MM.1S (cell line): ENCODE measurements at regions not wholly inside any gene's neighbourhood (a gene's known extent, or its start where the extent isn't known, plus 50 kb on each side); places are given as distances from the start of the nearest gene placed in this dataset.

Experiments
- DNase-seq: peaks from one replicate; pipeline ENCODE4 v3.0.0-alpha.2; 2015
- H2AFZ ChIP-seq: fragments of 300-600 bp; sonication (generic); 2 replicates; pipeline ENCODE4 v1.6.0; 2016; ENCODE audit warnings: antibody characterized with exemption, low read length
- H3F3A ChIP-seq: fragments of 300-600 bp; sonication (generic); 2 replicates; pipeline ENCODE4 v1.6.1; 2016; ENCODE audit warnings: mild to moderate bottlenecking, antibody characterized with exemption, low read length, moderate library complexity, mixed read lengths; ENCODE audit not compliant: insufficient read depth
- H3K27ac ChIP-seq: fragments of 300-600 bp; sonication (generic); 2 replicates; pipeline ENCODE4 v1.5.1; 2016; ENCODE audit warnings: mild to moderate bottlenecking, low read length
- H3K27me3 ChIP-seq: fragments of 300-600 bp; sonication (generic); replicated peaks from 2 replicates; pipeline ENCODE4 v1.6.0; 2016; ENCODE audit warnings: low read length; ENCODE audit not compliant: insufficient read depth
- H3K36me3 ChIP-seq: fragments of 300-600 bp; sonication (generic); replicated peaks from 2 replicates; pipeline ENCODE4 v1.6.1; 2016; ENCODE audit warnings: mild to moderate bottlenecking, low read length, mixed read lengths; ENCODE audit not compliant: insufficient read depth
- H3K4me1 ChIP-seq: fragments of 300-600 bp; sonication (generic); 2 replicates; pipeline ENCODE4 v1.6.1; 2016; ENCODE audit warnings: low read length, mixed read lengths
- H3K4me2 ChIP-seq: fragments of 300-600 bp; sonication (generic); 2 replicates; pipeline ENCODE4 v1.6.0; 2016; ENCODE audit warnings: low read depth, low read length
- H3K4me3 ChIP-seq: fragments of 300-600 bp; sonication (generic); 2 replicates; pipeline ENCODE4 v1.5.1; 2016; ENCODE audit warnings: low read length, mixed read lengths
- H3K79me2 ChIP-seq: fragments of 300-600 bp; sonication (generic); 2 replicates; pipeline ENCODE4 v1.6.1; 2016; ENCODE audit warnings: mixed run types, low read length, mixed read lengths
- H3K9ac ChIP-seq: fragments of 300-600 bp; sonication (generic); 2 replicates; pipeline ENCODE4 v1.6.1; 2016; ENCODE audit warnings: low read length, mixed read lengths
- H3K9me2 ChIP-seq: fragments of 300-600 bp; sonication (generic); replicated peaks from 2 replicates; pipeline ENCODE4 v1.6.1; 2016; ENCODE audit warnings: mild to moderate bottlenecking, low read length, mixed read lengths; ENCODE audit not compliant: insufficient read depth
- H3K9me3 ChIP-seq: fragments of 300-600 bp; sonication (generic); replicated peaks from 2 replicates; pipeline ENCODE4 v1.6.1; 2016; ENCODE audit warnings: mild to moderate bottlenecking, low read length, mixed read lengths; ENCODE audit not compliant: insufficient read depth
- H4K20me1 ChIP-seq: fragments of 300-600 bp; sonication (generic); 2 replicates; pipeline ENCODE4 v1.6.1; 2016; ENCODE audit warnings: mild to moderate bottlenecking, low read length, moderate library complexity, mixed read lengths; ENCODE audit not compliant: insufficient read depth
- EZH2 ChIP-seq: fragments of 300-600 bp; sonication (generic); optimal IDR thresholded peaks from 2 replicates; pipeline ENCODE3; 2017; ENCODE audit warnings: low read depth, mild to moderate bottlenecking, antibody characterized with exemption, low read length, mixed read lengths
- EZH2phosphoT487 ChIP-seq: fragments of 300-600 bp; sonication (generic); IDR thresholded peaks from 2 replicates; pipeline ENCODE4 v1.6.1; 2018; ENCODE audit warnings: antibody characterized with exemption, low read length
- TF ChIP-seq, protein P1 (sequence below): fragments of 300-600 bp; sonication (generic); IDR thresholded peaks from 2 replicates; pipeline ENCODE4 v1.5.1; 2016; ENCODE audit warnings: antibody characterized with exemption, low read length, mixed read lengths

DNA sequence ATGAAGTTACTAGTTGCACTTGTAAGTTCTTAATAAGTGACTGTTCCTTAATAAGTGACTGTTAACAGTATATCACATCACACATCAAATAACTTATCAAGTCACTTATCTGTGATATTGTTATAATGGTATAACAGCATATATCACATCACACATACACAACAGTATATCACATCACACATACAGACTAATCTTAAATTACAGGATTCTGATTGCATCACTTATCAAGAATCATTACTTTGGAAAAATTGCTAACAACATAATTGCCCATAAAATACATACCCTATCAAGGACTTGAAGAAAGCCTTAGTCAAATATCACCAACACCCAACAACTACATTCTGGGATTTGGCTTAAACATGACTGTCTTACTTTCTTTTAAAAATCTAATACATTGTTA lies 813.5 kb downstream of the LTN1 start:
- H3F3A ChIP-seq = peaks cover 11% of the 10 kb centered on the region
- TF ChIP-seq EZH2 (no peak), EZH2phosphoT487 (no peak)
- TF ChIP-seq, protein P1, sequence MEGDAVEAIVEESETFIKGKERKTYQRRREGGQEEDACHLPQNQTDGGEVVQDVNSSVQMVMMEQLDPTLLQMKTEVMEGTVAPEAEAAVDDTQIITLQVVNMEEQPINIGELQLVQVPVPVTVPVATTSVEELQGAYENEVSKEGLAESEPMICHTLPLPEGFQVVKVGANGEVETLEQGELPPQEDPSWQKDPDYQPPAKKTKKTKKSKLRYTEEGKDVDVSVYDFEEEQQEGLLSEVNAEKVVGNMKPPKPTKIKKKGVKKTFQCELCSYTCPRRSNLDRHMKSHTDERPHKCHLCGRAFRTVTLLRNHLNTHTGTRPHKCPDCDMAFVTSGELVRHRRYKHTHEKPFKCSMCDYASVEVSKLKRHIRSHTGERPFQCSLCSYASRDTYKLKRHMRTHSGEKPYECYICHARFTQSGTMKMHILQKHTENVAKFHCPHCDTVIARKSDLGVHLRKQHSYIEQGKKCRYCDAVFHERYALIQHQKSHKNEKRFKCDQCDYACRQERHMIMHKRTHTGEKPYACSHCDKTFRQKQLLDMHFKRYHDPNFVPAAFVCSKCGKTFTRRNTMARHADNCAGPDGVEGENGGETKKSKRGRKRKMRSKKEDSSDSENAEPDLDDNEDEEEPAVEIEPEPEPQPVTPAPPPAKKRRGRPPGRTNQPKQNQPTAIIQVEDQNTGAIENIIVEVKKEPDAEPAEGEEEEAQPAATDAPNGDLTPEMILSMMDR = no peak
- H3K4me2 ChIP-seq = no peak overlapping the region
- H2AFZ ChIP-seq = no peak overlapping the region
- no peaks in the 10 kb centered on the region for H3K27me3 ChIP-seq
- no peaks in the 10 kb centered on the region for H3K9me2 ChIP-seq
- no peaks in the 10 kb centered on the region for H3K79me2 ChIP-seq
- H3K27ac ChIP-seq = no peak overlapping the region
- DNase-seq = no peak
- no peaks in the 10 kb centered on the region for H4K20me1 ChIP-seq
- no peaks in the 10 kb centered on the region for H3K9me3 ChIP-seq
- H3K4me3 ChIP-seq = no peak overlapping the region
- H3K9ac ChIP-seq = no peak overlapping the region
- H3K36me3 ChIP-seq = no peaks in the 10 kb centered on the region
- peaks cover 7% of the 10 kb centered on the region; the same call in 1 of the 2 replicates for H3K4me1 ChIP-seq

DNA sequence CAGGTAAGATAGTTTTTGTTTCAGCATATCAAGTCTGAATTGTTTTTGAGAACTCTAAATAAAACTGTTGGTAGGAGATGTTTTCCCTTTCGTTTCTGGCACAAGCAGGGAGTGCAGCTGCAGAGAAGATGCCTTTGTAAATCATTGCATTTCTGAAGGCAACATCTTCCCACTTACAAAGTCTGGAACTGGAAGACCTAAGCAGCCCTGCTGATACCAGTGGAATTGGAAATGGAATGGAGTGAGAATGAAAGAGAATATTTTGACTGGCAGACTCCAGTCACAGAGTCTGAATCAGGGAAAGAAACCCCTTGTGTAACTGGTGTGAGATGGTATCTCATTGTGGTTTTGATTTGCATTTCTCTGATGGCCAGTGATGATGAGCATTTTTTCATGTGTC lies 815.6 kb downstream of the LTN1 start:
- Histone ChIP-seq H3K9ac (peak overlapping the region; percentile 13; the same call in 1 of the 2 replicates), H3F3A (peaks cover 11% of the 10 kb centered on the region), H3K27ac (peak overlapping the region; percentile 61), H3K4me3 (peak overlapping the region; percentile 44), H3K4me1 (peaks cover 7% of the 10 kb centered on the region; the same call in 1 of the 2 replicates), H3K4me2 (peak overlapping the region; percentile 57), H3K9me2 (no peaks in the 10 kb centered on the region), H2AFZ (peak overlapping the region; percentile 42; the same call in 1 of the 2 replicates), H3K36me3 (no peaks in the 10 kb centered on the region), H3K9me3 (no peaks in the 10 kb centered on the region), H4K20me1 (no peaks in the 10 kb centered on the region), H3K79me2 (no peaks in the 10 kb centered on the region), H3K27me3 (no peaks in the 10 kb centered on the region)
- peak; percentile 59 for DNase-seq
- TF ChIP-seq, protein P1 = no peak
- no peak for TF ChIP-seq EZH2phosphoT487
- TF ChIP-seq EZH2 = no peak

DNA sequence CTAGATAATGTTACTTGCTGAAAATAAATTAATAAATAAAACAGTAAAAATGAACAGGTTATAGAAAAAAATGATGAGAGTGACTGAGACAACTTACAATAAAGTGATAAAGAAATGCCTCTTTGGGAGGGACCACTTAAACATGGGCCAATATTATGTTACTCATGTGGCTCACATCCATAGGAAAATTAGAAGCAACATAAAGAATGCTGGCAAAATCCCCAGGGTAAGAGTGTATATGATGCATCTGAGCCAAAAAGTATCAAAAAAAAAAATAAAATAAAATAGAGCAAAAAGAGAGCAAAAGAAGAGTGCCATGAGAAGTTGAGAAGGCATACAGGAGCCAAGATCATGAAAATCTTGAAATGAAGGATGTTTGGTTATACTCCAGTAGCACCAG lies 818.0 kb downstream of the LTN1 start:
- Histone ChIP-seq H3K9me2 (no peaks in the 10 kb centered on the region), H3K36me3 (no peaks in the 10 kb centered on the region), H2AFZ (no peak overlapping the region), H3K79me2 (no peaks in the 10 kb centered on the region), H3K9me3 (no peaks in the 10 kb centered on the region), H3K27me3 (no peaks in the 10 kb centered on the region), H3K27ac (no peak overlapping the region), H3K9ac (no peak overlapping the region), H4K20me1 (no peaks in the 10 kb centered on the region), H3F3A (peaks cover 11% of the 10 kb centered on the region), H3K4me3 (no peak overlapping the region), H3K4me2 (no peak overlapping the region), H3K4me1 (peaks cover 7% of the 10 kb centered on the region; the same call in 1 of the 2 replicates)
- TF ChIP-seq EZH2phosphoT487 = no peak
- no peak for TF ChIP-seq EZH2
- DNase-seq = no peak

DNA sequence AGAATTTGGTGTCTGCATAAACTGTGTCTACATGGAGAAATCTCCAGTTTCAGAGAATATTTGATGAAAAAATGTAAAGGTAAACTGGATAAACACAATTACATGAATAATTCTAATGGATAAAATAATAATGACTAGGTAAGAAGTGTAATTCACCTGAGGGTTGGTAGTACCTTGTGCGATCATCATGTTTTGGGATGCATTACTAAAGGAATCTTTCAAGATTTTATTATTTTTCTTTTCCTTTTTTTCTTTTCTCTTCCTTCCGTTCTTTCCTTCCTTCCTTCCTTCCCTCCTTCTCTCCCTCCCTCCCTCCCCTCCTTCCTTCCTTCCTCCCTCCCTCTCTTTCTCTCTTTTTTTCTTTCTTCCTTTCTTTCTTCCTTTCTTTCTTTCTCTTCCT lies 818.7 kb downstream of the LTN1 start:
- Histone ChIP-seq H3K9me3 (no peaks in the 10 kb centered on the region), H3K27ac (no peak overlapping the region), H3K4me3 (no peak overlapping the region), H3K27me3 (no peaks in the 10 kb centered on the region), H3K4me2 (no peak overlapping the region), H3K9ac (no peak overlapping the region), H2AFZ (no peak overlapping the region), H3K79me2 (no peaks in the 10 kb centered on the region), H3K36me3 (no peaks in the 10 kb centered on the region), H3F3A (peaks cover 11% of the 10 kb centered on the region), H3K4me1 (peaks cover 7% of the 10 kb centered on the region; the same call in 1 of the 2 replicates), H3K9me2 (no peaks in the 10 kb centered on the region), H4K20me1 (no peaks in the 10 kb centered on the region)
- DNase-seq = no peak
- TF ChIP-seq, protein P1 = no peak
- TF ChIP-seq EZH2 (no peak), EZH2phosphoT487 (no peak)
